ENCODE measurements at regions not wholly inside any gene's neighbourhood (a gene's known extent, or its start where the extent isn't known, plus 50 kb on each side); places are given as distances from the start of the nearest gene placed in this dataset.
A peak's percentile ranks its signal among the peaks of the same experiment; 100 is the strongest.

- Histone ChIP-seq H2AFZ (ENCODE audit: control insufficient read depth, low read depth, low read length) (no peak overlapping the region; the same call in 1 of the 2 replicates), H3K4me2 (ENCODE audit: control insufficient read depth, insufficient read depth) (no peak overlapping the region), H3K4me3 (no peak overlapping the region), H3K9ac (ENCODE audit: control insufficient read depth, insufficient read depth, low read length) (no peak overlapping the region), H3K4me1 (ENCODE audit: control insufficient read depth, insufficient read depth, low read length) (peaks cover 44% of the 10 kb centered on the region), H3K79me2 (ENCODE audit: control insufficient read depth, insufficient read depth, low read length) (no peaks in the 10 kb centered on the region), H3K36me3 (ENCODE audit: control insufficient read depth in 2 of 2, insufficient read depth in 2 of 2, low read length in 1 of 2) (no peaks in the 10 kb centered on the region), H3K9me3 (replicated peaks; ENCODE audit: control insufficient read depth, insufficient read depth, low read length) (peaks cover 13% of the 10 kb centered on the region; the same call in 2 of the 3 replicates), H4K20me1 (ENCODE audit: control insufficient read depth, insufficient read depth) (no peaks in the 10 kb centered on the region), H3K27ac (ENCODE audit: control insufficient read depth, insufficient read depth) (no peak overlapping the region), H3K27me3 (replicated peaks in 1 of 2; ENCODE audit: control insufficient read depth in 2 of 2, insufficient read depth in 2 of 2, low read length in 1 of 2) (no peaks in the 10 kb centered on the region)
- ChIA-PET CTCF (interaction anchor here (0.9 to 4.4 kb wide), 2 partner anchors 13 to 20 kb away, joined by 3 to 19 read pairs; no protein-coding TSS in a partner anchor), RAD21 (ENCODE audit: unreplicated experiment) (interaction anchor here (1.3 kb wide), 2 partner anchors 16 to 411 kb away, joined by 3 read pairs; partner anchors contain the start of gene TLE3), POLR2A (no interaction called here), SMC1A (ENCODE audit: uncharacterized antibody, unreplicated experiment) (interaction anchor here (6.7 kb wide), 1 partner anchor 21 kb away, joined by 40 read pairs; no protein-coding TSS in a partner anchor)
- 0 out of 3 replicates have a peak, but pooled peaks of 1 of the 2 experiments have one; percentile 40 for TF ChIP-seq EGR1 (IDR thresholded peaks at IDR 0.05; ENCODE audit: borderline replicate concordance in 1 of 2, low read depth in 2 of 2, low read length in 2 of 2)
- TF ChIP-seq ZSCAN29 (IDR thresholded peaks at IDR 0.05), result no peak
- ATAC-seq (no peak), FAIRE-seq (no peak), DNase-seq (ENCODE audit: low read depth, low spot score) (no peak)
- 72% methylated on average over 5 of the region's 5 CpGs for WGBS (ENCODE audit: insufficient coverage, insufficient replicate concordance, low lambda C conversion rate, missing lambda C conversion rate)
- intact Hi-C loops (cut with micrococcal nuclease; ENCODE audit: unreplicated experiment) (no loop called here), in situ Hi-C loops (cut with MboI) (no loop called here)
- no TSS peak for BruUV-seq (replicated peaks)
Observed at GRCh38 chr15:70508561-70509281, 254.6 kb downstream of the UACA start.

GRCh38 chr15:70507772-70508371 lies 255.5 kb downstream of the UACA start:
- no peak overlapping the region for H2AFZ ChIP-seq (ENCODE audit: control insufficient read depth, low read depth, low read length)
- RAD21 ChIA-PET (ENCODE audit: unreplicated experiment), result no interaction called here
- 70% methylated on average over 1 of the region's 1 CpG for WGBS (ENCODE audit: insufficient coverage, insufficient replicate concordance, low lambda C conversion rate, missing lambda C conversion rate)
- H3K36me3 ChIP-seq (ENCODE audit: control insufficient read depth in 2 of 2, insufficient read depth in 2 of 2, low read length in 1 of 2), result no peaks in the 10 kb centered on the region
- no peak overlapping the region for H3K4me3 ChIP-seq
- DNase-seq (ENCODE audit: low read depth, low spot score) (no peak), ATAC-seq (no peak), FAIRE-seq (no peak)
- H4K20me1 ChIP-seq (ENCODE audit: control insufficient read depth, insufficient read depth), result no peaks in the 10 kb centered on the region
- POLR2A ChIA-PET, result interaction anchor here (0.6 to 0.7 kb wide), 2 partner anchors 28 to 1729 kb away, joined by 3 to 4 read pairs; no protein-coding TSS in a partner anchor
- SMC1A ChIA-PET (ENCODE audit: uncharacterized antibody, unreplicated experiment), result interaction anchor here (6.7 kb wide), 1 partner anchor 20 kb away, joined by 40 read pairs; no protein-coding TSS in a partner anchor
- no peak overlapping the region for H3K27ac ChIP-seq (ENCODE audit: control insufficient read depth, insufficient read depth)
- CTCF ChIA-PET, result interaction anchor here (0.9 to 4.4 kb wide), 2 partner anchors 12 to 20 kb away, joined by 3 to 19 read pairs; no protein-coding TSS in a partner anchor
- H3K9me3 ChIP-seq (replicated peaks; ENCODE audit: control insufficient read depth, insufficient read depth, low read length), result peaks cover 13% of the 10 kb centered on the region; the same call in 2 of the 3 replicates
- H3K79me2 ChIP-seq (ENCODE audit: control insufficient read depth, insufficient read depth, low read length), result no peaks in the 10 kb centered on the region
- no peak overlapping the region for H3K9ac ChIP-seq (ENCODE audit: control insufficient read depth, insufficient read depth, low read length)
- no peaks in the 10 kb centered on the region for H3K27me3 ChIP-seq (replicated peaks in 1 of 2; ENCODE audit: control insufficient read depth in 2 of 2, insufficient read depth in 2 of 2, low read length in 1 of 2)
- in situ Hi-C loops (cut with MboI), result no loop called here
- no TSS peak for BruUV-seq (replicated peaks)
- H3K4me1 ChIP-seq (ENCODE audit: control insufficient read depth, insufficient read depth, low read length), result peaks cover 52% of the 10 kb centered on the region
- H3K4me2 ChIP-seq (ENCODE audit: control insufficient read depth, insufficient read depth), result no peak overlapping the region
- intact Hi-C loops (cut with micrococcal nuclease; ENCODE audit: unreplicated experiment), result no loop called here
- TF ChIP-seq BCLAF1 (IDR thresholded peaks at IDR 0.05) (no peak), HDAC6 (IDR thresholded peaks at IDR 0.05; ENCODE audit: unreplicated experiment) (no peak), CHD4 (IDR thresholded peaks at IDR 0.05) (no peak), MEF2A (IDR thresholded peaks at IDR 0.05; ENCODE audit: insufficient read depth, low read depth, low read length) (no peak), CBX5 (IDR thresholded peaks at IDR 0.05; ENCODE audit: low read depth) (no peak), CEBPZ (IDR thresholded peaks at IDR 0.05; ENCODE audit: low read depth, low read length) (no peak), ZNF207 (IDR thresholded peaks at IDR 0.05; ENCODE audit: borderline replicate concordance) (no peak)
